GM18867 (cell line): ENCODE measurements at regions not wholly inside any gene's neighbourhood (a gene's known extent, or its start where the extent isn't known, plus 50 kb on each side); places are given as distances from the start of the nearest gene placed in this dataset.

ENCODE experiments used
- ATAC-seq: cut with Tn5 transposase; IDR thresholded peaks from one replicate; pipeline ENCODE4 v1.9.1; 2021; ENCODE audit warnings: mild to moderate bottlenecking, moderate library complexity; ENCODE audit not compliant: unreplicated experiment

GRCh38 chr3:23644099-23644498, 161.7 kb upstream of the UBE2E1 start:
- ATAC-seq = no peak

GRCh38 chr3:23644676-23645075, 161.1 kb upstream of the UBE2E1 start:
- no peak for ATAC-seq

- ATAC-seq = no peak
These were observed 160.1 kb upstream of the UBE2E1 start for GRCh38 chr3:23645533-23646183.

GRCh38 chr3:23646184-23646920, 159.4 kb upstream of the UBE2E1 start:
- no peak for ATAC-seq

- ATAC-seq = no peak
These were observed 158.0 kb upstream of the UBE2E1 start for GRCh38 chr3:23647706-23648258.

GRCh38 chr3:23648326-23648995, 157.3 kb upstream of the UBE2E1 start:
- ATAC-seq = no peak

GRCh38 chr3:23648996-23649395, 156.8 kb upstream of the UBE2E1 start:
- ATAC-seq = no peak

GRCh38 chr3:23649448-23649847, 156.3 kb upstream of the UBE2E1 start:
- no peak for ATAC-seq

- no peak for ATAC-seq
These were observed 155.2 kb upstream of the UBE2E1 start for GRCh38 chr3:23650371-23651140.

- peak; percentile 88 for ATAC-seq
These were observed 151.9 kb upstream of the UBE2E1 start for GRCh38 chr3:23653647-23654525.

- peak; percentile 33 for ATAC-seq
These were observed 151.2 kb upstream of the UBE2E1 start for GRCh38 chr3:23654571-23654970.

- no peak for ATAC-seq
These were observed 150.0 kb upstream of the UBE2E1 start for GRCh38 chr3:23655749-23656148.

- ATAC-seq = no peak
These were observed 149.6 kb upstream of the UBE2E1 start for GRCh38 chr3:23656199-23656598.

GRCh38 chr3:23656821-23657220, 148.9 kb upstream of the UBE2E1 start:
- ATAC-seq = no peak

- no peak for ATAC-seq
These were observed 148.1 kb upstream of the UBE2E1 start for GRCh38 chr3:23657647-23658046.

- peak; percentile 79 for ATAC-seq
These were observed 146.5 kb upstream of the UBE2E1 start for GRCh38 chr3:23659274-23659673.

GRCh38 chr3:23659840-23660430, 145.8 kb upstream of the UBE2E1 start:
- ATAC-seq = no peak

- no peak for ATAC-seq
These were observed 143.6 kb upstream of the UBE2E1 start for GRCh38 chr3:23662079-23662617.

GRCh38 chr3:23663246-23663645, 142.5 kb upstream of the UBE2E1 start:
- ATAC-seq = no peak
